HL-60 (cell line): ENCODE measurements at regions not wholly inside any gene's neighbourhood (a gene's known extent, or its start where the extent isn't known, plus 50 kb on each side); places are given as distances from the start of the nearest gene placed in this dataset.

Experiments
- POLR2AphosphoS5 ChIP-seq: IDR thresholded peaks from 2 replicates; pipeline ENCODE4 v1.6.1; 2012; ENCODE audit warnings: low read depth
- REST ChIP-seq: IDR thresholded peaks from 2 replicates; pipeline ENCODE4 v1.6.1; 2012; ENCODE audit warnings: low read depth; ENCODE audit not compliant: insufficient replicate concordance
- TF ChIP-seq, protein P1 (sequence below): IDR thresholded peaks from one replicate; pipeline ENCODE4 v1.5.1; 2011; ENCODE audit warnings: low read length, control low read depth, inconsistent platforms; ENCODE audit not compliant: insufficient read depth

DNA sequence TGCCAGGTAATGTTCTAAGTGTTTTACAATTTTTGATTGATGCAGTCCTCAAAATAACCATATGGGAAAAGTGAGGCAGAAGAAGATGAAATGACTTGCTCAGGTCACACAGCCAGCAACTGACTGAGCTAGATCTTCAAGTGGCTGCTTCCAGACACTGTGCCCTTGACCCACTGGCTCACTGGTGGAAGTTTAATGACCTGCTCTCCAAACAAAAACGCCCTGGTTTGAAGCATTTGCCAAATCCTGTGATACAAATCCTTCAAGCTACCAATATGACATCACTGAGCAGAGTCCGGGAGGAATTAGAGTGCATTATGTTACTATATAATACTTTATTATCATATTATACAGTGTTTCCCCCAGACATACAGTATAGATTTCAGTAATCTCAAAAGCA is 459.4 kb downstream of the GADD45G start:
- TF ChIP-seq, protein P1, sequence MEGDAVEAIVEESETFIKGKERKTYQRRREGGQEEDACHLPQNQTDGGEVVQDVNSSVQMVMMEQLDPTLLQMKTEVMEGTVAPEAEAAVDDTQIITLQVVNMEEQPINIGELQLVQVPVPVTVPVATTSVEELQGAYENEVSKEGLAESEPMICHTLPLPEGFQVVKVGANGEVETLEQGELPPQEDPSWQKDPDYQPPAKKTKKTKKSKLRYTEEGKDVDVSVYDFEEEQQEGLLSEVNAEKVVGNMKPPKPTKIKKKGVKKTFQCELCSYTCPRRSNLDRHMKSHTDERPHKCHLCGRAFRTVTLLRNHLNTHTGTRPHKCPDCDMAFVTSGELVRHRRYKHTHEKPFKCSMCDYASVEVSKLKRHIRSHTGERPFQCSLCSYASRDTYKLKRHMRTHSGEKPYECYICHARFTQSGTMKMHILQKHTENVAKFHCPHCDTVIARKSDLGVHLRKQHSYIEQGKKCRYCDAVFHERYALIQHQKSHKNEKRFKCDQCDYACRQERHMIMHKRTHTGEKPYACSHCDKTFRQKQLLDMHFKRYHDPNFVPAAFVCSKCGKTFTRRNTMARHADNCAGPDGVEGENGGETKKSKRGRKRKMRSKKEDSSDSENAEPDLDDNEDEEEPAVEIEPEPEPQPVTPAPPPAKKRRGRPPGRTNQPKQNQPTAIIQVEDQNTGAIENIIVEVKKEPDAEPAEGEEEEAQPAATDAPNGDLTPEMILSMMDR: no peak
- no peak for TF ChIP-seq REST
- no peak for TF ChIP-seq POLR2AphosphoS5
